Activated naive CD4-positive, alpha-beta T cell treated with anti-CD3 and anti-CD28 coated beads, Interleukin-2, amount 50 U/mL, for 72 hours (primary cell): ENCODE measurements at regions not wholly inside any gene's neighbourhood (a gene's known extent, or its start where the extent isn't known, plus 50 kb on each side); places are given as distances from the start of the nearest gene placed in this dataset.
"Not testable (repeated sequence)": the region's sequence is repeated elsewhere in the genome, so short reads cannot be mapped to it uniquely, and the experiment has no call there.

Experiments
- ATAC-seq, 2 donors: fragments of 150-1000 bp; cut with Tn5 transposase; 2 replicates each; pipeline ENCODE4 v1.10.0; 2021; ENCODE audit warnings: mild to moderate bottlenecking in 2 of 2, moderate library complexity in 2 of 2
- DNase-seq, 2 donors: peaks; one replicate each; pipeline ENCODE4 v3.0.0; 2021 to 2022; ENCODE audit warnings: low spot score in 2 of 2
- H3K27ac Mint-ChIP-seq, 2 donors: one replicate each; pipeline ENCODE4 v1.8.0; 2022; ENCODE audit warnings: mild to moderate bottlenecking in 2 of 2, mixed read lengths in 2 of 2
- H3K36me3 Mint-ChIP-seq, 2 donors: one replicate each; pipeline ENCODE4 v1.8.0; 2022; ENCODE audit warnings: mixed read lengths in 2 of 2
- H3K9me3 Mint-ChIP-seq, 2 donors: one replicate each; pipeline ENCODE4 v1.8.0; 2022; ENCODE audit warnings: mixed read lengths in 2 of 2

DNA sequence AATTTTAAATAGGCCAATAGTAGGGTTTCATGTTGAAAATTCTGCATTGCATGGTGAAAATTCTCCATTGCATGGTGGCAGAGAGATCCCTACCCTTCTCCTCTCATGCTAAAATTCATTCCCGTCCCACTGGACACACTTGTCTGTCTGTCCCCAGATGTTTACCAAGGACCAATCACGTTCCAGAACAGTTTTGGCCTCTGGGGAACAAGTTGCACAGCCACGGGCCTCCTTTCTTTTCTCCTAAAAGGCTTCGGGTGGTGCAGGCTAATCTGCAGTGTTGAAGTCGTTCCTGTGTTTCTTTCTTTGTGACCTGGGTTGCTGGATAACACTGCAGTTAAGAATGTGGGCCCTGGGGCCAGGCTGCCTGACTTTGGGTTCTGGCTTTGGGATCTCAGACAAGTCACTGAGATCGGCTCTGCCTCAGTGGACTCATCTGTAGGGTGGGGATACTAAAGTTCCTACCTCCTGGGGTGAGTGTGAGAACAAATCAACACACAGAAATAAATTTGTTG, 113.1 kb upstream of the FAM204A start:
- H3K36me3 Mint-ChIP-seq = peaks cover 6 to 8% of the 10 kb centered on the region in 2 donors

DNA sequence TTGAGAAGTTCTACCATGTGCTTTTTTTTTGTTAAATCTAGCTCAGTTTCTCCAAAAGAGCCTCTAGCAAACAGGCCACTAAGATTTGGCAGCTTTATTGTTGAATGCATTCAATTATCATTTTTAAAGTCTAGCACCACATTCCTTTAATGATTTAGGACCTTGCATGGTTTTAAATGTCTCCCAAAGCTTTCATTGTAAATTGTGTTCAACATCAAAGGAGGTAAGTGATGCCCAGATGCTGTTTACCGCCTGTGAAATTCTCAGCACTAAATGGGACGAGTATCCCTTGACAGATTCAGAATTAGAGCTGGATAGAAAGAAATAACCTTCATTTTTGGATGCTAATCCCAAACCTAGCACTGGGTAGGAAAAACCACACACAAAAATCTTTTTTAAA, 112.1 kb upstream of the FAM204A start:
- ATAC-seq (no peak), DNase-seq (no peak)
- Mint-ChIP-seq H3K9me3 (peaks cover 0 to 3% of the 10 kb centered on the region in 2 donors), H3K27ac (no peak overlapping the region), H3K36me3 (peaks cover 6 to 8% of the 10 kb centered on the region in 2 donors)

More for the DNA sequence above, 113.1 kb upstream of the FAM204A start:
- Mint-ChIP-seq H3K27ac (no peak overlapping the region), H3K9me3 (peaks cover 0 to 3% of the 10 kb centered on the region in 2 donors)
- ATAC-seq (no peak), DNase-seq (no peak)

GRCh38 chr10:118452098-118452497, 110.0 kb upstream of the FAM204A start:
- DNase-seq = no peak
- Mint-ChIP-seq H3K9me3 (peaks cover 0 to 3% of the 10 kb centered on the region in 2 donors), H3K27ac (no peak overlapping the region), H3K36me3 (peaks cover 6 to 8% of the 10 kb centered on the region in 2 donors)
- no peak for ATAC-seq

DNA sequence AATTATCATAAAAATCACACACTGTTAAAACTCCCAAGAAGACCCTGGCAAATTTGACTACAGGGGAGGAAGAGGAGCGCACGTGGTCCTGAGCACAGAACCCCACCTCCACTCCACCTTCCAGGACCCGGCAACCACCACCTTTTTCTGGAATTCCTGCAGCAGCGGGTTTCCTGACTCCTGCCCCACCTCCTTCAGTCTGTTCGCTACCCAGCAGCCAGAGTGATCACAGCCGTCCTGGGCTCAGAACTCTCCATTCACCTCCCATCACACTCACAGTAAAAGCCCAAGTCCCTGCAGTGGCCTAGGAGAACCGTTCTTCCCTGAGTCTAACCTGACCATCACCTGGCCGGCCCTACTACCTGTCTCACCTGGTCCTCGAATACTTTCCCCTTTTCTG, 107.4 kb upstream of the FAM204A start:
- Mint-ChIP-seq H3K9me3 (peaks cover 0 to 3% of the 10 kb centered on the region in 2 donors), H3K27ac (no peak overlapping the region), H3K36me3 (peaks cover 6 to 8% of the 10 kb centered on the region in 2 donors)
- no peak for DNase-seq
- no peak for ATAC-seq

DNA sequence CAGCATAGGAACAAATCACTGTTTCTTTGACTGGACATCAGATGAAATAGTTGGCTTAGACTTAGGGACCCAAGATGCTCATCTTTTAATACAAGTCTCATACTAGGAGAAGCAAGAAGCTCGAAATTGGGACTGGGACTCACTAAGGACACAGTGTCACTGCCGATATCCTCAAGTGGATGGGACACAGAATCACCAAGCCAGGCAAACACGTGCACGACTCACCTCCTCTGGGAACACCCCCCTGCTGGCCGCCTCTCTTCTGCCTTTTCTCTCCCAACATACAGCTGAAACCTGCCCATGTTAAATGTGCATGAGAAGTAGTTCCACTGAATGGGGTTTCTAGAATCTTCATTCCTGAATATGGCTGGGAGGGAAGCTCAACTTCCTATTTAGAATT, 106.6 kb upstream of the FAM204A start:
- H3K27ac Mint-ChIP-seq = no peak overlapping the region
- H3K36me3 Mint-ChIP-seq = peaks cover 6 to 8% of the 10 kb centered on the region in 2 donors
- DNase-seq (no peak), ATAC-seq (no peak)
- H3K9me3 Mint-ChIP-seq = peaks cover 0 to 3% of the 10 kb centered on the region in 2 donors

DNA sequence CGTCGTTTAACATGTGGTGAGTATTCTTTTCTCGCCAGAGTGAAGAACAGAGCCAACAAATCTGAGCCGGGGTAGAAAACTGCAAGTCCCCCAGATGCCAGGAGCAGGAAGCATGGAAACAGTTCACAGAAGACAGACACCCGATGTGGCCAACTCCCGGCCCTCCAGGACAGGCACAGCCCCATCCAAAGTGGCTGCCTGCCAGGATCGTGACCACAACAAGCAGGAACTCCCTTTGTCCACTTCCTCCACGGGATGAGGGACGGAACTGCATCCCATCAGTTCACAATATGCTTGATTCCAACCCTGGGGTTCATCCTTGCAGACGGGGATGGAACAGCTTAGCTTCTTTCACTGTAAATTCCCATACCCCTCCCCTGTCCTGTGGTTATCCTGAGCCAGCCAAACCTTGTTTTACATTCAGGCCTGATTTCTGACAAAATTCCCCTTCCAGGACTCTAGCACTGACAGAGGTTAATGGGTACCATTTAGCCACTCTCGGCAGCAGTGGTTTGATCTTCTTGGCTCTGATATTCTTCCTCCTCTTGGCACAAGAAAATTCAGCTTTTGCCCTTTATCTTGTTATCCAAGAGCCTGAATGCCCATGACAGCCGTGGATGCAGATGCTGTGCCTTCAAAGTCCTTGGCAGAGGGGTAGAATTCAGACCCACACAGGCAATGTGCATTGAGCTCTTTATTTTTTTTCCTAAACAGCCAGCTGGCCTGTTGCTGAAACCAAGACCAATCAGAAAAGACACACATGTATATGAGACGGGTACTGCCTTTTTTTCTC, 105.5 kb upstream of the FAM204A start:
- H3K27ac Mint-ChIP-seq = no peak overlapping the region
- peaks cover 6 to 8% of the 10 kb centered on the region in 2 donors for H3K36me3 Mint-ChIP-seq
- DNase-seq (no peak), ATAC-seq (no peak)
- H3K9me3 Mint-ChIP-seq = peaks cover 0 to 3% of the 10 kb centered on the region in 2 donors

GRCh38 chr10:118445535-118445934, 103.4 kb upstream of the FAM204A start:
- Mint-ChIP-seq H3K27ac (no peak overlapping the region), H3K36me3 (no peaks in the 10 kb centered on the region), H3K9me3 (no peaks in the 10 kb centered on the region)
- DNase-seq (no peak), ATAC-seq (no peak)

GRCh38 chr10:118444069-118444468, 101.9 kb upstream of the FAM204A start:
- no peaks in the 10 kb centered on the region for H3K9me3 Mint-ChIP-seq
- H3K27ac Mint-ChIP-seq = no peak overlapping the region
- no peaks in the 10 kb centered on the region for H3K36me3 Mint-ChIP-seq
- ATAC-seq = no peak
- DNase-seq = no peak

DNA sequence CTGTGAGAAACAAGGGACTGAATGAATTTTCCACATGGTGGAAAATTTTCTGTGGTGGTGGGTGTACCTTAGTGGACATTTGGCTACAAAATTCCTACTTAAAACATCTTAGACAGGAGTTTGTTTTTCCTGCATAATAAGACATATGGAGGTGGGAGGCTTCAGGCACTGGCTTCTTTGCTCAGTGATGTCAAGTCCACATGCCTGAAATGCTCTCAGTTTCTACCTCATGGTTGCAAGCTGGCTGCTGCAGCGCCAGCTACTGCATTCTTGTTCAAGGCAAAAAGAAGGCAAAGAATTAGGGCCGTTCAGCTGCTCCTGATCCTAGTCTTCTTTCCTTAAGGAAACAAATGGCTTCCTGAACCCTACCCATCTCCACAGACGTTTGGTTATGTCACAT, 99.9 kb upstream of the FAM204A start:
- H3K27ac Mint-ChIP-seq = no peak overlapping the region
- DNase-seq = no peak
- H3K36me3 Mint-ChIP-seq = no peaks in the 10 kb centered on the region
- no peaks in the 10 kb centered on the region for H3K9me3 Mint-ChIP-seq
- ATAC-seq = no peak

DNA sequence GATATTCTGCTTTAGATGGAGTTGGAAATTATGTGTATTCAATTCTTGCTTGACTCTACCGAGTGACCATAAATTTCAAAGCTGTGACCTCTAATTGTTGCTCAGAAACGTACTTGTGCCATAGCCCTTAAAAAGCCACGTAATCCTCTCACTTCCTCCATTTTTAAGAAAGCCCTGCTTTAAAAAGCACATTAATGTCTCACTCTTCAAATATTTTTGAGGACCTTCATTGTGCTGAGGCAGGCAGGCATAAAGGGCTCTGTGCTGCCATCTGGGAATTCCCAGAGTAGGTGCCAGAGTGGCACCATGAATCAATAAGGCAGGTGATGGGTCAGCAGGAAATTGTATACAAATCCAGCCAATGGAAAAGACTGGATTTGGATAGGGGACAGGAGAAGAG, 97.7 kb upstream of the FAM204A start:
- Mint-ChIP-seq H3K27ac (no peak overlapping the region), H3K9me3 (no peaks in the 10 kb centered on the region), H3K36me3 (no peaks in the 10 kb centered on the region)
- no peak for DNase-seq
- ATAC-seq = no peak

GRCh38 chr10:118436742-118437141, 94.6 kb upstream of the FAM204A start:
- ATAC-seq = no peak
- H3K27ac Mint-ChIP-seq = no peak overlapping the region

GRCh38 chr10:118430190-118430589, 88.1 kb upstream of the FAM204A start:
- H3K36me3 Mint-ChIP-seq = no peaks in the 10 kb centered on the region
- DNase-seq (no peak), ATAC-seq (no peak)
- no peak overlapping the region for H3K27ac Mint-ChIP-seq
- H3K9me3 Mint-ChIP-seq = peaks cover 0 to 5% of the 10 kb centered on the region in 2 donors

More at GRCh38 chr10:118436742-118437141, 94.6 kb upstream of the FAM204A start:
- no peak for DNase-seq
- H3K36me3 Mint-ChIP-seq = no peaks in the 10 kb centered on the region
- peaks cover 0 to 5% of the 10 kb centered on the region in 2 donors for H3K9me3 Mint-ChIP-seq

DNA sequence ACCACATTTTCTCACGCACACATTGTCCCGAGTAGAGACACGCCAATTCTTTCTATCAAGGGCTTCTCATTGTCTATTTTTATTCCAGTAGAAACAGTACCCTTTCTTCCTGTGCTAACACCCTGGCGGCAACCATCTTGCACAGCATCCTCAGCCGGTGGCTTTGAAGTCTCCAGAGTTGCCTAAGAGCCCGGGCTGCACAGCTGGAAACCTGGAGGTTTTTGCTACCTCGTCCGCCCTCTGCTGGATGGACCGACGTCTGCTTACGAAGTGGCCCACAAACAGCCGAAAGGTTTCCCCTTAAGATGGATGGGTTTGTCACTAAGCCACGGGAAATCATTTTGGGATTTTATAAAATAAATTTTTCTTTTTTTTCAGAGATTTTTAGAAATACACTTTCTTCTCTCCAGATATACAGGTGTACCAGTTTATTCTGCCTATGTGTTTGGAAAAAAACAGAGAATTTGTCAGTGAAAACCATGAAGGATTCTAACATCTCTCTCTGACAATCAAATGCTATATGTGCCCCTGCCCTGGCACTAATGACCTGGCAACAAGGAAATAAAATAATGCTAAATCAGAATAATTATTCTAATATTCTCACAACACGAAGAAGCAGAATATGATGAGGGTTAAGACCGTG, 81.8 kb upstream of the FAM204A start:
- Mint-ChIP-seq H3K27ac (no peak overlapping the region), H3K36me3 (no peaks in the 10 kb centered on the region), H3K9me3 (no peaks in the 10 kb centered on the region)
- DNase-seq (peak in 1 of 2 donors; percentile 68), ATAC-seq (peak; percentile 75 to 97)

DNA sequence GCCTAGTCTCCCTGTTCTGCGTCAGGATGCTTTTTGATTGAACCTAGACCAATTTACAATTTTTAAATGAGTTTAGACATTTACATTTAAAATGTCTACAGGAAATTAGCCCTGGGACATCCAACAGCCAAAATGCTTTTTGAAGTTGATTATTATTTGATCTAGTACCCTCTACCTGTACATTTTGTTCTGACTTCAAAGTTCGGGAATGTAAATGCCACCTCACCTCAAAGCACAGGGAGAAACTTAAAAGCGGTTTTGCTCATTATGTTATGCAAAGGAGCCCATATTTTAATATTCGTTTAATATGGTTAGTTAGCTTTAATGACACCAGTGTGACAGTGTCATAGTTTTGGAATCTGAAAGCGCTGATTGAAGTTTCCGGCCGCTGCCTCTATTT, 80.1 kb upstream of the FAM204A start:
- DNase-seq (no peak), ATAC-seq (no peak)
- H3K36me3 Mint-ChIP-seq = no peaks in the 10 kb centered on the region

GRCh38 chr10:118420049-118420448, 77.9 kb upstream of the FAM204A start:
- not testable (repeated sequence) for DNase-seq, ATAC-seq

More for the DNA sequence above, 80.1 kb upstream of the FAM204A start:
- no peak overlapping the region for H3K27ac Mint-ChIP-seq
- H3K9me3 Mint-ChIP-seq = no peaks in the 10 kb centered on the region

GRCh38 chr10:118412932-118413331, 70.8 kb upstream of the FAM204A start:
- no peak for DNase-seq
- ATAC-seq = no peak
- no peak overlapping the region for H3K27ac Mint-ChIP-seq
- no peaks in the 10 kb centered on the region for H3K9me3 Mint-ChIP-seq
- H3K36me3 Mint-ChIP-seq = no peaks in the 10 kb centered on the region

More at GRCh38 chr10:118420049-118420448, 77.9 kb upstream of the FAM204A start:
- not testable (repeated sequence) for H3K27ac Mint-ChIP-seq, H3K9me3 Mint-ChIP-seq, H3K36me3 Mint-ChIP-seq

GRCh38 chr10:118412132-118412760, 70.1 kb upstream of the FAM204A start:
- H3K36me3 Mint-ChIP-seq = no peaks in the 10 kb centered on the region
- no peak for DNase-seq
- no peak overlapping the region for H3K27ac Mint-ChIP-seq
- ATAC-seq = no peak
- H3K9me3 Mint-ChIP-seq = no peaks in the 10 kb centered on the region
